ENCODE measurements at regions not wholly inside any gene's neighbourhood (a gene's known extent, or its start where the extent isn't known, plus 50 kb on each side); places are given as distances from the start of the nearest gene placed in this dataset.

DNA sequence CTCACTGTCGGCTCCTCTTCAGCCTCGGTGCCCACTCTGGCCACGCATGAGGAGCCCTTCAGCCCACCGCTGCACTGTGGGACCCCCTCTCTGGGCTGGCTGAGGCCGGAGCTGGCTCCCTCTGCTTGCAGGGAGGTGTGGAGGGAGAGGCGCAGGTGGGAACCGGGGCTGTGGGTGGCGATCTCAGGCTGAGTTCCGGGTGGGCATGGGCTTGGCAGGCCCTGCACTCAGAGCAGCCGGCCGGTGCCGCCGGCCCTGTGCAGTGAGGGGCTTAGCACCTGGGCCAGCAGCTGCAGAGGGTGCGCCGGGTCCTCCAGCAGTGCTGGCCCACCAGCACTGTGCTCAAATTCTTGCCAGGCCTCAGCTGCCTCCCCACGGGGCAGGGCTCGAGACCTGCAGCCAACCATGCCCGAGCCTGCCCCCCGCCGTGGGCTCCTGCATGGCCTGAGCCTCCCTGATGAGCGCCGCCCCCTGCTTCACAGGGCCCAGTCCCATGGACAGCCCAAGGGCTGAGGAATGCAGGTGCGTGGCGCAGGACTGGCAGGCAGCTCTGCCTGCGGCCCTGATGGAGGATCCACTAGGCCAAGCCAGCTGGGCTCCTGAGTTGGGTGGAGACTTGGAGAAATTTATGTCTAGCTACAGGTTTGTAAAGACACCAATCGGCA is 899.1 kb downstream of the SI start:
- H3K27ac ChIP-seq (replicated peaks in 1 of 4) = no peak overlapping the region
- no peak overlapping the region for H3K4me3 ChIP-seq
- no peak for DNase-seq (ENCODE audit: extremely low spot score)
- no peaks in the 10 kb centered on the region for H3K9me3 ChIP-seq
- intact Hi-C loops (cut with DNase I) = no loop called here
- WGBS = 96% methylated on average over 11 of the region's 26 CpGs
- no peaks in the 10 kb centered on the region for H3K36me3 ChIP-seq
- H3K4me1 ChIP-seq = no peaks in the 10 kb centered on the region
- H3K27me3 ChIP-seq = no peaks in the 10 kb centered on the region
- no peak for TF ChIP-seq EP300 (IDR thresholded peaks at IDR 0.05)
- TF ChIP-seq POLR2A (IDR thresholded peaks at IDR 0.05; ENCODE audit: low read depth) = no peak
- no peak for TF ChIP-seq POLR2AphosphoS5 (IDR thresholded peaks at IDR 0.05)
- no peak for TF ChIP-seq CTCF (IDR thresholded peaks at IDR 0.05)

GRCh38 chr3:164174059-164174458 is 904.2 kb downstream of the SI start:
- H3K27ac ChIP-seq (replicated peaks in 1 of 4) = no peak overlapping the region
- no peak overlapping the region for H3K4me3 ChIP-seq
- no peaks in the 10 kb centered on the region for H3K27me3 ChIP-seq
- TF ChIP-seq EP300 (IDR thresholded peaks at IDR 0.05) = no peak
- no peak for TF ChIP-seq CTCF (IDR thresholded peaks at IDR 0.05)
- no peak for TF ChIP-seq POLR2A (IDR thresholded peaks at IDR 0.05; ENCODE audit: low read depth)
- no peaks in the 10 kb centered on the region for H3K36me3 ChIP-seq
- no peak for DNase-seq (ENCODE audit: extremely low spot score)
- H3K9me3 ChIP-seq = no peaks in the 10 kb centered on the region
- H3K4me1 ChIP-seq = no peaks in the 10 kb centered on the region
- intact Hi-C loops (cut with DNase I) = no loop called here
- 77% methylated on average over 1 of the region's 1 CpG for WGBS

DNA sequence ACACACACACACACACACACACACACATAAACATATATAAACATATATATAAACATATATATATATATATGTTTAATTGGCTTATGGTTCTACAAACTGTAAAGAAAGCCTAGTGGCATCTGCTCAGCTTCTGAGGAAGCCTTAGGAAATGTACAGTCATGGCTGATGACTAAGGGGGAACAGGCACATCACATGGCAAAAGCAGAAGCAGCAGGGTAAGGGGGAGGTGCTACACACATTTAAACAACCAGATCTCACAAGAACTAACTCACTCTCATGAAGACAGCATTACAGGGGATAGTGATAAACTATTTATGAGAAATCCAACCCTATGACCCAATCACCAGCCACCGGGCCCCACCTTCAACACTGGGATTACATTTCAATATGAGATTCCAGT is 922.9 kb downstream of the SI start:
- 82% methylated on average over 1 of the region's 1 CpG for WGBS
- intact Hi-C loops (cut with DNase I) = no loop called here
- no peaks in the 10 kb centered on the region for H3K36me3 ChIP-seq

GRCh38 chr3:164144824-164145223 is 933.5 kb downstream of the SI start:
- Histone ChIP-seq H3K4me1 (no peaks in the 10 kb centered on the region), H3K4me3 (no peak overlapping the region), H3K27ac (replicated peaks in 1 of 4) (no peak overlapping the region), H3K27me3 (no peaks in the 10 kb centered on the region), H3K36me3 (no peaks in the 10 kb centered on the region), H3K9me3 (peaks cover 0 to 18% (median 7%) of the 10 kb centered on the region in 4 donors)
- DNase-seq (ENCODE audit: extremely low spot score) = no peak
- no peak for TF ChIP-seq CTCF (IDR thresholded peaks at IDR 0.05)
- WGBS = 71% methylated on average over 2 of the region's 2 CpGs
- intact Hi-C loops (cut with DNase I) = no loop called here

More for the DNA sequence above, 922.9 kb downstream of the SI start:
- H3K27ac ChIP-seq (replicated peaks in 1 of 4) = no peak overlapping the region
- H3K27me3 ChIP-seq = no peaks in the 10 kb centered on the region
- H3K9me3 ChIP-seq = no peaks in the 10 kb centered on the region
- TF ChIP-seq CTCF (IDR thresholded peaks at IDR 0.05) = no peak
- no peak for TF ChIP-seq POLR2A (IDR thresholded peaks at IDR 0.05; ENCODE audit: low read depth)
- TF ChIP-seq POLR2AphosphoS5 (IDR thresholded peaks at IDR 0.05) = no peak
- TF ChIP-seq EP300 (IDR thresholded peaks at IDR 0.05) = no peak
- H3K4me3 ChIP-seq = no peak overlapping the region
- H3K4me1 ChIP-seq = no peaks in the 10 kb centered on the region
- no peak for DNase-seq (ENCODE audit: extremely low spot score)

GRCh38 chr3:164132878-164133277 is 945.4 kb downstream of the SI start:
- WGBS = 83% methylated on average over 1 of the region's 1 CpG
- Histone ChIP-seq H3K4me3 (no peak overlapping the region), H3K27me3 (no peaks in the 10 kb centered on the region), H3K4me1 (no peaks in the 10 kb centered on the region), H3K9me3 (no peaks in the 10 kb centered on the region), H3K27ac (replicated peaks in 1 of 4) (no peak overlapping the region), H3K36me3 (no peaks in the 10 kb centered on the region)
- DNase-seq (ENCODE audit: extremely low spot score) = no peak
- TF ChIP-seq POLR2A (IDR thresholded peaks at IDR 0.05; ENCODE audit: low read depth) (no peak), EP300 (IDR thresholded peaks at IDR 0.05) (no peak), POLR2AphosphoS5 (IDR thresholded peaks at IDR 0.05) (no peak), CTCF (IDR thresholded peaks at IDR 0.05) (no peak)
- intact Hi-C loops (cut with DNase I) = no loop called here
